DND-41 (cell line): ENCODE measurements at regions not wholly inside any gene's neighbourhood (a gene's known extent, or its start where the extent isn't known, plus 50 kb on each side); places are given as distances from the start of the nearest gene placed in this dataset.

Experiments
- CTCF ChIP-seq: IDR thresholded peaks from 2 replicates; pipeline ENCODE4 v1.5.1; 2012; ENCODE audit warnings: borderline replicate concordance, low read length, moderate library complexity, mild to moderate bottlenecking; ENCODE audit not compliant: poor library complexity, severe bottlenecking; ENCODE audit errors: extremely low read depth
- EZH2 ChIP-seq: IDR thresholded peaks from 3 replicates; pipeline ENCODE4 v1.6.1; 2012; ENCODE audit warnings: borderline replicate concordance, low read depth, mild to moderate bottlenecking, moderate library complexity, low read length, inconsistent platforms; ENCODE audit not compliant: severe bottlenecking

- TF ChIP-seq CTCF = no peak
- no peak for TF ChIP-seq EZH2
These were observed 738.2 kb upstream of the ADGRL4 start for GRCh38 chr1:79744746-79745145.
